ENCODE measurements at regions not wholly inside any gene's neighbourhood (a gene's known extent, or its start where the extent isn't known, plus 50 kb on each side); places are given as distances from the start of the nearest gene placed in this dataset.

DNA sequence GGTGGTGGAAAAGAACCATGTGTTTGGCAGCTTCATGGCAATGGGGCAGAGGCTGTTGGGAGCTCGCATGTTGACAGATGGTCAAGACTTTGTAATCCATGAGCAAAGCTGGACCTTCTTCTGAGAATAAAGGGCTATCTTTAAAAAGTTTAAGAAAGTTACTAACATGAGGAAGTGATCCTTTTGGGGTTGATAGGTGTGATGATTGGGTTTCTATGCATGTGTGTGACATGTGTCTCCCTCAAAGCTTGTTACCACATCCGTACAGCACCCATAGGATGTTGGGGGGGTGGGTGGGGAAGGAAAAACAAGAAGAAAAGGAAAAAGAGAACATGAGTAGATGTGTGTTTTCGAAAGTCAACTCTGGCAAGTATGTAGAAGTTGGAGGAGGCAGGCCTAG, 123.0 kb upstream of the TLR3 start:
- H3K36me3 ChIP-seq (ENCODE audit: control insufficient read depth, insufficient read depth, low read length), result no peaks in the 10 kb centered on the region
- Mint-ChIP-seq H3K27ac (no peak overlapping the region), H3K4me3 (no peak overlapping the region), H3K9me3 (peaks cover 0 to 1% (median 0%) of the 10 kb centered on the region in 7 donors), H3K4me1 (no peaks in the 10 kb centered on the region), H3K36me3 (no peaks in the 10 kb centered on the region), H3K27me3 (peaks cover 4% of the 10 kb centered on the region)
- no peaks in the 10 kb centered on the region for H3K27me3 ChIP-seq (ENCODE audit: control insufficient read depth, insufficient read depth, low read length)
- H3K9me3 ChIP-seq (ENCODE audit: control insufficient read depth in 2 of 2, low read length in 2 of 2), result no peaks in the 10 kb centered on the region
- ATAC-seq (ENCODE audit: low read depth in 2 of 2), result no peak
- H3K27ac ChIP-seq (ENCODE audit: insufficient read depth, low read length, poor library complexity, severe bottlenecking), result no peak overlapping the region
- no peak overlapping the region for H3K4me3 ChIP-seq (ENCODE audit: low read depth, low read length)
- no peaks in the 10 kb centered on the region for H3K4me1 ChIP-seq (ENCODE audit: control insufficient read depth, insufficient read depth, low read length, poor library complexity, severe bottlenecking)
- no peak for DNase-seq

GRCh38 chr4:185950891-185951290, 118.1 kb upstream of the TLR3 start:
- Mint-ChIP-seq H3K36me3 (no peaks in the 10 kb centered on the region), H3K4me3 (no peak overlapping the region), H3K27ac (no peak overlapping the region), H3K4me1 (no peaks in the 10 kb centered on the region), H3K9me3 (peaks cover 0 to 2% (median 0%) of the 10 kb centered on the region in 7 donors), H3K27me3 (no peaks in the 10 kb centered on the region)
- Histone ChIP-seq H3K4me3 (ENCODE audit: low read depth, low read length) (no peak overlapping the region), H3K9me3 (ENCODE audit: control insufficient read depth in 2 of 2, low read length in 2 of 2) (no peaks in the 10 kb centered on the region), H3K27me3 (ENCODE audit: control insufficient read depth, insufficient read depth, low read length) (no peaks in the 10 kb centered on the region), H3K36me3 (ENCODE audit: control insufficient read depth, insufficient read depth, low read length) (no peaks in the 10 kb centered on the region), H3K27ac (ENCODE audit: insufficient read depth, low read length, poor library complexity, severe bottlenecking) (no peak overlapping the region), H3K4me1 (ENCODE audit: control insufficient read depth, insufficient read depth, low read length, poor library complexity, severe bottlenecking) (no peaks in the 10 kb centered on the region)
- DNase-seq (no peak), ATAC-seq (ENCODE audit: low read depth in 2 of 2) (no peak)

- no peaks in the 10 kb centered on the region for H3K36me3 Mint-ChIP-seq
- H3K4me1 ChIP-seq (ENCODE audit: control insufficient read depth, insufficient read depth, low read length, poor library complexity, severe bottlenecking), result no peaks in the 10 kb centered on the region
- H3K27me3 ChIP-seq (ENCODE audit: control insufficient read depth, insufficient read depth, low read length), result peaks cover 2% of the 10 kb centered on the region
- H3K9me3 ChIP-seq (ENCODE audit: control insufficient read depth in 2 of 2, low read length in 2 of 2), result no peaks in the 10 kb centered on the region
- H3K4me3 Mint-ChIP-seq, result no peak overlapping the region
- no peaks in the 10 kb centered on the region for H3K27me3 Mint-ChIP-seq
- H3K4me1 Mint-ChIP-seq, result no peaks in the 10 kb centered on the region
- no peak overlapping the region for H3K27ac Mint-ChIP-seq
- H3K27ac ChIP-seq (ENCODE audit: insufficient read depth, low read length, poor library complexity, severe bottlenecking), result no peak overlapping the region
- no peaks in the 10 kb centered on the region for H3K36me3 ChIP-seq (ENCODE audit: control insufficient read depth, insufficient read depth, low read length)
- H3K9me3 Mint-ChIP-seq, result peaks cover 0 to 2% (median 0%) of the 10 kb centered on the region in 7 donors
- DNase-seq, result no peak
- H3K4me3 ChIP-seq (ENCODE audit: low read depth, low read length), result no peak overlapping the region
- no peak for ATAC-seq (ENCODE audit: low read depth in 2 of 2)
These were observed 113.7 kb upstream of the TLR3 start for GRCh38 chr4:185955151-185955770.

GRCh38 chr4:185955826-185956543, 113.0 kb upstream of the TLR3 start:
- peaks cover 2% of the 10 kb centered on the region for H3K27me3 ChIP-seq (ENCODE audit: control insufficient read depth, insufficient read depth, low read length)
- H3K4me3 Mint-ChIP-seq, result no peak overlapping the region
- H3K27me3 Mint-ChIP-seq, result no peaks in the 10 kb centered on the region
- no peaks in the 10 kb centered on the region for H3K9me3 ChIP-seq (ENCODE audit: control insufficient read depth in 2 of 2, low read length in 2 of 2)
- no peaks in the 10 kb centered on the region for H3K36me3 ChIP-seq (ENCODE audit: control insufficient read depth, insufficient read depth, low read length)
- DNase-seq, result no peak
- no peaks in the 10 kb centered on the region for H3K4me1 ChIP-seq (ENCODE audit: control insufficient read depth, insufficient read depth, low read length, poor library complexity, severe bottlenecking)
- no peak overlapping the region for H3K27ac Mint-ChIP-seq
- no peak for ATAC-seq (ENCODE audit: low read depth in 2 of 2)
- no peak overlapping the region for H3K4me3 ChIP-seq (ENCODE audit: low read depth, low read length)
- H3K9me3 Mint-ChIP-seq, result peaks cover 0 to 2% (median 0%) of the 10 kb centered on the region in 7 donors
- H3K4me1 Mint-ChIP-seq, result no peaks in the 10 kb centered on the region
- no peak overlapping the region for H3K27ac ChIP-seq (ENCODE audit: insufficient read depth, low read length, poor library complexity, severe bottlenecking)
- no peaks in the 10 kb centered on the region for H3K36me3 Mint-ChIP-seq

DNA sequence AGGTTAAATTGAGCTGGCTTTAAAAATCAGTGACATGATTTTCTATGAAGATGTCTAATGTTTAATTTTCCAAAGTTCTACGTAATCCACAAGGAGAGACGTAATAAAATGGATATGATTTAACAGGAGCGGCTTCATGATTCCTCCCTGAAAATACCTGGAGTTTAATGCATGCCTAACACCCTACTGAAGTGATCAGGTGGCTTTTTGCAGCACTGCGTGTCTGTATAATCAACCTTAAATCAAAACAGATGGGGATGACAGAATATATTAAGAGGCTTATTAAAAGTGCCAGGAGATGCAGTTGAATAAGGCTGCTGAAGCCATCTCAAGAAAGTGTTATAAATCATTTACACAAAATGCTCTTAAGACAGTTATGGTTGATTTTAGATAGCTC, 112.4 kb upstream of the TLR3 start:
- H3K4me1 Mint-ChIP-seq, result no peaks in the 10 kb centered on the region
- no peaks in the 10 kb centered on the region for H3K4me1 ChIP-seq (ENCODE audit: control insufficient read depth, insufficient read depth, low read length, poor library complexity, severe bottlenecking)
- H3K27me3 ChIP-seq (ENCODE audit: control insufficient read depth, insufficient read depth, low read length), result peaks cover 2% of the 10 kb centered on the region
- H3K27ac ChIP-seq (ENCODE audit: insufficient read depth, low read length, poor library complexity, severe bottlenecking), result no peak overlapping the region
- no peaks in the 10 kb centered on the region for H3K9me3 ChIP-seq (ENCODE audit: control insufficient read depth in 2 of 2, low read length in 2 of 2)
- H3K4me3 Mint-ChIP-seq, result no peak overlapping the region
- no peak for DNase-seq
- no peaks in the 10 kb centered on the region for H3K27me3 Mint-ChIP-seq
- H3K9me3 Mint-ChIP-seq, result peaks cover 0 to 2% (median 0%) of the 10 kb centered on the region in 7 donors
- H3K27ac Mint-ChIP-seq, result no peak overlapping the region
- no peak overlapping the region for H3K4me3 ChIP-seq (ENCODE audit: low read depth, low read length)
- H3K36me3 ChIP-seq (ENCODE audit: control insufficient read depth, insufficient read depth, low read length), result no peaks in the 10 kb centered on the region
- H3K36me3 Mint-ChIP-seq, result no peaks in the 10 kb centered on the region
- no peak for ATAC-seq (ENCODE audit: low read depth in 2 of 2)

GRCh38 chr4:185958094-185958747, 110.7 kb upstream of the TLR3 start:
- Histone ChIP-seq H3K4me3 (ENCODE audit: low read depth, low read length) (no peak overlapping the region), H3K4me1 (ENCODE audit: control insufficient read depth, insufficient read depth, low read length, poor library complexity, severe bottlenecking) (no peaks in the 10 kb centered on the region), H3K36me3 (ENCODE audit: control insufficient read depth, insufficient read depth, low read length) (no peaks in the 10 kb centered on the region), H3K9me3 (ENCODE audit: control insufficient read depth in 2 of 2, low read length in 2 of 2) (no peaks in the 10 kb centered on the region), H3K27me3 (ENCODE audit: control insufficient read depth, insufficient read depth, low read length) (peaks cover 2% of the 10 kb centered on the region), H3K27ac (ENCODE audit: insufficient read depth, low read length, poor library complexity, severe bottlenecking) (no peak overlapping the region)
- Mint-ChIP-seq H3K27me3 (no peaks in the 10 kb centered on the region), H3K36me3 (no peaks in the 10 kb centered on the region), H3K27ac (no peak overlapping the region), H3K4me3 (no peak overlapping the region), H3K9me3 (peaks cover 0 to 2% (median 0%) of the 10 kb centered on the region in 7 donors), H3K4me1 (no peaks in the 10 kb centered on the region)
- ATAC-seq (ENCODE audit: low read depth in 2 of 2) (no peak), DNase-seq (no peak)

DNA sequence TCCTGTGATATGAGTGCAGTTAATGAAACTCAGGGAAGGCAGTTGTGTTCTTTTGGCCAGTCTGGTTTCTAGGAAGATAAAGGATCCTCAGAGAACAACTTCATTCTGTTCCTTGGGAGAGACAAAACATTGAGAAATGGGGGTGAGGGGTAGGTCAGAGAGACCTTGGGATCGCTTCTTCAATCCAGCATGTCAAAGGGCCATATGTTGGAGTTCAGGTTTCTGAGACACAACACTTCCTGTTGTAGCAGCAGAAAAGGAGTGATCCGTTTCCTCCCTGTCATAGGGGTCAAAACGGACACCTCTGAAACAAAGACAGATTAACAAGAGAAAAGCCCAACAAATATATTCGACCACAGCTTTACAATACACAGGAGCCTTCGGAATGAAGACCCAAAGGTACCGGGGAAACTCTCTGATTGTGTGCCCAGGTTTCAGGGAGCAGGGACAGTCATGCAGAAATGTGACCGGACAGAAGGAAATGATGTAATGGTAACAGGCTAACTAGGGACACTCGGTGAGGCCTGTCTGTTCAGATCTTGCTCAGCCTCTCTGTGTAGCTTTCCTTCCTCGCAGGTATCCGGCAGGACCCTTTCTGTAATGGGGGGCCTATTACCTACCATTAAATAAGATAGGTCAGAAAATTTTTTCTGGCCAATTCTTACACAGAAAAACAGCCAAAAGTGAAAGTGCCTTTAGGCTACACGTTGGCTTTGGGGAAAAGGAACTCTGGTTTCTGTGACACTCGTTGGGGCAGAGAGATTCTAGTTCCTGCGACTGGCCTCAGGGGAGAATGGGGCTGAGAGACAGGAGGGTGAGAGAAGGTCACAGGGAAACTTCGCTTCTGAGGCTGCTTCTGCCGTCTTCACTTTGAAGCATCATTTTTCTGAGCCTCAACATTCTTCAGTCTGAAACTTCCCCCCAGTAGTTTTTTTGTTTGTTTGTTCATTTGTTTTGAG, 103.3 kb upstream of the TLR3 start:
- H3K27me3 ChIP-seq (ENCODE audit: control insufficient read depth, insufficient read depth, low read length), result peaks cover 2% of the 10 kb centered on the region
- H3K36me3 Mint-ChIP-seq, result no peaks in the 10 kb centered on the region
- no peak overlapping the region for H3K4me3 Mint-ChIP-seq
- H3K27ac Mint-ChIP-seq, result no peak overlapping the region
- no peak for ATAC-seq (ENCODE audit: low read depth in 2 of 2)
- H3K4me3 ChIP-seq (ENCODE audit: low read depth, low read length), result no peak overlapping the region
- H3K27me3 Mint-ChIP-seq, result peaks cover 4% of the 10 kb centered on the region
- no peaks in the 10 kb centered on the region for H3K4me1 ChIP-seq (ENCODE audit: control insufficient read depth, insufficient read depth, low read length, poor library complexity, severe bottlenecking)
- DNase-seq, result no peak
- no peaks in the 10 kb centered on the region for H3K4me1 Mint-ChIP-seq
- no peaks in the 10 kb centered on the region for H3K36me3 ChIP-seq (ENCODE audit: control insufficient read depth, insufficient read depth, low read length)
- no peaks in the 10 kb centered on the region for H3K9me3 ChIP-seq (ENCODE audit: control insufficient read depth in 2 of 2, low read length in 2 of 2)
- H3K27ac ChIP-seq (ENCODE audit: insufficient read depth, low read length, poor library complexity, severe bottlenecking), result no peak overlapping the region
- H3K9me3 Mint-ChIP-seq, result peaks cover 0 to 3% (median 0%) of the 10 kb centered on the region in 7 donors

Measured in CD4-positive, CD25-positive, alpha-beta regulatory T cell (primary cell).